OCI-LY3 (cell line): ENCODE measurements at regions not wholly inside any gene's neighbourhood (a gene's known extent, or its start where the extent isn't known, plus 50 kb on each side); places are given as distances from the start of the nearest gene placed in this dataset.

Experiments used
- CTCF ChIP-seq: fragments of 200-600, 300-600 bp; sonication (generic); IDR thresholded peaks from 2 replicates; pipeline ENCODE4 v1.5.1; 2014; ENCODE audit warnings: antibody characterized with exemption, low read length, low read depth
- EZH2phosphoT487 ChIP-seq: fragments of 200-600 bp; shearing (Covaris generic); IDR thresholded peaks from 2 replicates; pipeline ENCODE4 v1.6.1; 2018; ENCODE audit warnings: antibody characterized with exemption, mixed run types, low read depth

DNA sequence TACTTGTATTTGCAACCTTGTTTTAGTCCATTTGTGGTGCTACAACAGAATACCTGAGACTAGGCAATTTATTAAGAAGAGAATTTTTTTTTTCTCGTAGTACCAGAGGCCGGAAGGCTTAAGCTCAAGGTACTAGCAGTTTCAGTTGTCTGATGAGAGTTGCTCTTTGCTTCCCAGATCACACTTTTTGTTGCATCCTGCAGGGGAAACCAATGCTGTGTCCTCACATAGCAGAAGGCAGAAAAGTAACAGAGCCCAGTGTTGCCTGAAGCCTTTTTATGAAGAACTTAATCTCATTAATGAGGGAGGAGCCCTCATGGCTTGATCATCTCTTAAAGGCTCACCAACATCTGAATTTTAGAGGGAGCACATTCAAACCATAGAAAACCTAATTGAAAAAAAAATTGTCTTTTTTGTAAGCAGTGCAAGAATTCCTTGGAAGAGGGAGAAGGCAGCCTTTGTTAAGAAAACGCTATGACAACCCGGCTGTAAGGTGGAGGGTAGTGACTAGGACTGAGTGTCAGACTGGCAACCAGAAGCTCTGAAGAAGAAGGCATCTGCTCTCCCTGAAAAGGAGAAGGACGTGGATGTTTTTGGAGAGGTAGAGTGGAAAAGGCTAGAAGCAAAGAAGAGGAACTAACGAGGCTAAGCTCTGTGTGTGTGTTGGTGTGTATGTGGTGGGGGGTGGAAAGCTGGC lies 1245.3 kb downstream of the ROBO2 start:
- TF ChIP-seq CTCF = no peak
- TF ChIP-seq EZH2phosphoT487 = no peak
